Brain microvascular endothelial cell (primary cell): ENCODE measurements at regions not wholly inside any gene's neighbourhood (a gene's known extent, or its start where the extent isn't known, plus 50 kb on each side); places are given as distances from the start of the nearest gene placed in this dataset.

ENCODE experiments used
- DNase-seq: peaks from one replicate; pipeline ENCODE4 v3.0.0-alpha.2; 2020
- H3K27ac ChIP-seq: fragments of 250-450 bp; sonication (Bioruptor Pico); 2 replicates; pipeline ENCODE4 v1.5.1; 2020; ENCODE audit warnings: mild to moderate bottlenecking, moderate library complexity
- H3K27me3 ChIP-seq: fragments of 250-450 bp; sonication (Bioruptor Pico); replicated peaks from 2 replicates; pipeline ENCODE4 v1.5.1; 2020; ENCODE audit warnings: mild to moderate bottlenecking
- H3K36me3 ChIP-seq: fragments of 250-450 bp; sonication (Bioruptor Pico); replicated peaks from 2 replicates; pipeline ENCODE4 v1.5.1; 2020; ENCODE audit warnings: mild to moderate bottlenecking
- H3K4me3 ChIP-seq: 2 replicates; pipeline ENCODE4 v1.5.1; 2011; ENCODE audit warnings: low read depth, mild to moderate bottlenecking, control low read depth, low read length, moderate library complexity
- in situ Hi-C: cut with HindIII; loops from 2 replicates; pipeline ENCODE4 v1.10.0; 2017; ENCODE audit warnings: low sequenced_read_pairs, low pct_ligation_motif_present
- TF ChIP-seq, protein P1 (sequence below): IDR thresholded peaks from 2 replicates; pipeline ENCODE4 v1.5.1; 2011; ENCODE audit warnings: low read depth, mild to moderate bottlenecking, moderate library complexity, low read length, control low read depth, inconsistent platforms; ENCODE audit errors: missing control alignments

- in situ Hi-C loops: no loop called here
- TF ChIP-seq, protein P1, sequence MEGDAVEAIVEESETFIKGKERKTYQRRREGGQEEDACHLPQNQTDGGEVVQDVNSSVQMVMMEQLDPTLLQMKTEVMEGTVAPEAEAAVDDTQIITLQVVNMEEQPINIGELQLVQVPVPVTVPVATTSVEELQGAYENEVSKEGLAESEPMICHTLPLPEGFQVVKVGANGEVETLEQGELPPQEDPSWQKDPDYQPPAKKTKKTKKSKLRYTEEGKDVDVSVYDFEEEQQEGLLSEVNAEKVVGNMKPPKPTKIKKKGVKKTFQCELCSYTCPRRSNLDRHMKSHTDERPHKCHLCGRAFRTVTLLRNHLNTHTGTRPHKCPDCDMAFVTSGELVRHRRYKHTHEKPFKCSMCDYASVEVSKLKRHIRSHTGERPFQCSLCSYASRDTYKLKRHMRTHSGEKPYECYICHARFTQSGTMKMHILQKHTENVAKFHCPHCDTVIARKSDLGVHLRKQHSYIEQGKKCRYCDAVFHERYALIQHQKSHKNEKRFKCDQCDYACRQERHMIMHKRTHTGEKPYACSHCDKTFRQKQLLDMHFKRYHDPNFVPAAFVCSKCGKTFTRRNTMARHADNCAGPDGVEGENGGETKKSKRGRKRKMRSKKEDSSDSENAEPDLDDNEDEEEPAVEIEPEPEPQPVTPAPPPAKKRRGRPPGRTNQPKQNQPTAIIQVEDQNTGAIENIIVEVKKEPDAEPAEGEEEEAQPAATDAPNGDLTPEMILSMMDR: no peak
- DNase-seq: no peak
- Histone ChIP-seq H3K36me3 (no peaks in the 10 kb centered on the region), H3K27ac (no peak overlapping the region), H3K4me3 (no peak overlapping the region), H3K27me3 (no peaks in the 10 kb centered on the region)
These were observed 152.0 kb upstream of the CST7 start for GRCh38 chr20:24797113-24797512.

- no peaks in the 10 kb centered on the region for H3K27me3 ChIP-seq
- in situ Hi-C loops: no loop called here
- H3K36me3 ChIP-seq: no peaks in the 10 kb centered on the region
- no peak for DNase-seq
- no peak overlapping the region for H3K27ac ChIP-seq
- no peak overlapping the region for H3K4me3 ChIP-seq
- TF ChIP-seq, protein P1: no peak
These were observed 151.1 kb upstream of the CST7 start for GRCh38 chr20:24797745-24798655.

DNA sequence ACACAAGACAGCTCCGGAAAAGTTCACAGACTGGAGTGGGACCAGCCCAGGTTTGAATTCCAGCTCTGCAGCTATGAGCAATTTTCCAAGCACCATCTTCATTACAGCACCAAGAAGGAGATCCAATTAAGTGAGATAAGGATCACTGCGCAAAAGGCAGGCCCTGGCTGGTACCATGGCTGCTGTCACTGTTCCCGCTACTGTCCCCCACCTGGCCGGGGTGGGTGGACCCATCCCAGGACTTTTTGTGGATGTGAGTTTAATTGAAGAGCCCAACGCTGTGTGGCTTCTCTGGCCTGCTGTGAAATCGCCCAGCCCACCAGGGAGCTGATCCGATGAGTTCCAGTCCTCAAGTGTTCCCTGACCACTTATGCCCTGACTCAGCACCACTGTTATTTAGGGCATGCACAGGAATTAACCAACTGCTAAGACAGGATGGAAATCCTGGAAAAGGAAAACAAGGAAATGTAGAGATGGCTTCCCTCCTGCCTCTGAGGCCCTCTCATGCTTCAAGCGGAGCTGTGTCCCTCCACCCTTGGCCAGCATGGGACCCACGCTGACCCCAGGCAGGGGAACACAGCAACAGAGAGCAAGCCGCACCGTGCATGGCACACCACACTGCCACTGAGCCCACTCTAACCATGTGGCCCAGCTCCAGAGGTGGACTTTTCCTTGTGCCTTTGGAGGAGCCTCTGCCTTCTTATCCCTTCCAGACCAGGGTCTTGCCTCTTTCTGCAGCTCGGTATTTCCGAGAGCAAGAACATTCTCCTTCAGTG is 150.0 kb upstream of the CST7 start:
- Histone ChIP-seq H3K4me3 (no peak overlapping the region), H3K36me3 (no peaks in the 10 kb centered on the region), H3K27me3 (no peaks in the 10 kb centered on the region), H3K27ac (no peak overlapping the region)
- in situ Hi-C loops: no loop called here
- DNase-seq: peak; percentile 4
- TF ChIP-seq, protein P1: no peak

DNA sequence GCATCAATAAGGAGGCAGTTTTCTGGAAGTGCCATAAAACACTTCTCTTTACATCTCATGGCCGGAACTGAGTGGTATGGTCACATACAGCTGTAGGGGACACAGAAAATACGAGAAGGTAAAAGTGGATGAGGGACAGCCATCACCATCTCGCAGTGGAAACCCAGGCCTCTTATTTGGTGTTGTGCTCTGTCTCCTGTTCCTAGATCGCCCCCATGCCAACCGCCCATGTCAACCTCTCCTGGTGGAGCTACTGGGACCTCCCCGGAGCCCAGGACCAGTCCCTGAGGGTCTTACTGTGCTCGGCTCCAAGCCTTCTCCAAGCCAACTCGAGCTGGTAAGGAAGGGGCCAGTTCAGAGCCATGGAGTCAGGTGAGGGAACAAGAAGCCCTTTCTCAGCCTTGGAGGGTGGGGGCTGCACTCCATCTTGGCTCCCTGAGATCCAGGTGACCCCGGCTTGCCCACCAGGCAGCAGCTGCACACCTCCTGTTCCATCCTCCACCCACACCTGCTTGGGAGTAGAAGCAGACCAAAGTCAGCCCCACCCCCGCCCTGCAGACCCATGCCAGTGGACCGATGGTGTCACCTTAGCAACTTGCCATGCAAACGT is 149.0 kb upstream of the CST7 start:
- H3K27ac ChIP-seq: no peak overlapping the region
- no peak overlapping the region for H3K4me3 ChIP-seq
- no peak for DNase-seq
- H3K36me3 ChIP-seq: no peaks in the 10 kb centered on the region
- in situ Hi-C loops: no loop called here
- TF ChIP-seq, protein P1: no peak
- no peaks in the 10 kb centered on the region for H3K27me3 ChIP-seq

DNA sequence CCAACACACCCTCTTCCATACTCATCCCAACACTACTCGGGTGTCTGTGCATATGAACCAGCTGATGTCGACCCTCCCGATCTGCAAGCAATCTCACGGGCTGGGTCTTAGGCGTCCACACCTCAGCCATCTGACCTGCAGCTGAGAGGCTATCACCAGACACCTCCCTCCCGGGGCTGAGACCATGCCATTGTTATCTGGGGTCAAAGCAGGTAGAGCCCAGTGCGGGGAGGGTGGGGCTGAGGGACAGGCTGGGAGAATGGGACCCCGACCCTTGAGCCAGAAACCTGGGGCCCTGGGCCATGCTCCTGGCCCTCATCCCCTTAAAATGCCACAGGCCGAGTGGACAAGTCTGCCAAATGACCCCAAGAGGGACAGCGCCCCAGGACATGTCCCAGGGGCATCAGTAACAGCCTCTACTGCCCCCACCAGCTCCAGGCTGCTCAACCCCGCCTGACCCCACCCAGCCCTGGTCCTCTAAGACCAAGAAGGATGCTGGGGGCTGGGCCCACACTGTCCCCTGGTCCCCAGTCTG is 146.7 kb upstream of the CST7 start:
- H3K4me3 ChIP-seq: no peak overlapping the region
- H3K36me3 ChIP-seq: no peaks in the 10 kb centered on the region
- TF ChIP-seq, protein P1: no peak
- H3K27ac ChIP-seq: no peak overlapping the region
- H3K27me3 ChIP-seq: no peaks in the 10 kb centered on the region
- in situ Hi-C loops: no loop called here
- no peak for DNase-seq
